ENCODE measurements at regions not wholly inside any gene's neighbourhood (a gene's known extent, or its start where the extent isn't known, plus 50 kb on each side); places are given as distances from the start of the nearest gene placed in this dataset.

DNA sequence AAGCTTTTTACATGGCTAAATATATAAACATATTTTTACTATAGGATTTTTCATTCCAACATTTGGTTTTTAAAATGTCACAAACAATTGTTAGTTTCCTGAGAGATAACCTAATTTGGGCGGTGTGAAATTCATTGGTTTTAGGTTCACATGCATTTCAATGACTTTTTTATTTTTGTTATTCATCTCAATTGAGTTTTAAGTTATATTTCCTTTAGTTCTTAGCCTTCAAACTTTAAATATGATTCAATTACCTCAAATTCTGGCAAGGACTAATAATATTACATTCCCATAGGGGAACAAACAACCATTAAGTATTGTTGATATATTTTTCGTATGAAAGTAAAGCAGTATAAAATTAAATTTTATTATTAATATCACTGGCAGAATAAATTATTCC is 265.3 kb downstream of the SLITRK6 start:
- no peaks in the 10 kb centered on the region for H3K4me1 ChIP-seq (ENCODE audit: low read length)
- H3K79me2 ChIP-seq (ENCODE audit: low read length) = no peaks in the 10 kb centered on the region
- no peak overlapping the region for H3K27ac ChIP-seq (ENCODE audit: low read length)
- H3K9ac ChIP-seq (ENCODE audit: low read length) = no peak overlapping the region
- H3K36me3 ChIP-seq (replicated peaks; ENCODE audit: low read depth, low read length) = no peaks in the 10 kb centered on the region
- no peak overlapping the region for H3K4me2 ChIP-seq (ENCODE audit: low read length)
- H3K4me3 ChIP-seq (ENCODE audit: low read length) = no peak overlapping the region
- H3K9me3 ChIP-seq (ENCODE audit: insufficient read depth, low read length) = no peaks in the 10 kb centered on the region
- TF ChIP-seq, protein P1, sequence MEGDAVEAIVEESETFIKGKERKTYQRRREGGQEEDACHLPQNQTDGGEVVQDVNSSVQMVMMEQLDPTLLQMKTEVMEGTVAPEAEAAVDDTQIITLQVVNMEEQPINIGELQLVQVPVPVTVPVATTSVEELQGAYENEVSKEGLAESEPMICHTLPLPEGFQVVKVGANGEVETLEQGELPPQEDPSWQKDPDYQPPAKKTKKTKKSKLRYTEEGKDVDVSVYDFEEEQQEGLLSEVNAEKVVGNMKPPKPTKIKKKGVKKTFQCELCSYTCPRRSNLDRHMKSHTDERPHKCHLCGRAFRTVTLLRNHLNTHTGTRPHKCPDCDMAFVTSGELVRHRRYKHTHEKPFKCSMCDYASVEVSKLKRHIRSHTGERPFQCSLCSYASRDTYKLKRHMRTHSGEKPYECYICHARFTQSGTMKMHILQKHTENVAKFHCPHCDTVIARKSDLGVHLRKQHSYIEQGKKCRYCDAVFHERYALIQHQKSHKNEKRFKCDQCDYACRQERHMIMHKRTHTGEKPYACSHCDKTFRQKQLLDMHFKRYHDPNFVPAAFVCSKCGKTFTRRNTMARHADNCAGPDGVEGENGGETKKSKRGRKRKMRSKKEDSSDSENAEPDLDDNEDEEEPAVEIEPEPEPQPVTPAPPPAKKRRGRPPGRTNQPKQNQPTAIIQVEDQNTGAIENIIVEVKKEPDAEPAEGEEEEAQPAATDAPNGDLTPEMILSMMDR (IDR thresholded peaks at IDR 0.05; ENCODE audit: low read depth, low read length) = no peak
- TF ChIP-seq EZH2phosphoT487 (IDR thresholded peaks at IDR 0.05; ENCODE audit: low read depth) = no peak
- no peaks in the 10 kb centered on the region for H4K20me1 ChIP-seq (ENCODE audit: insufficient read depth, low read length)
- H2AFZ ChIP-seq (ENCODE audit: low read depth, low read length) = no peak overlapping the region
- H3K27me3 ChIP-seq (ENCODE audit: low read depth, low read length) = no peaks in the 10 kb centered on the region

DNA sequence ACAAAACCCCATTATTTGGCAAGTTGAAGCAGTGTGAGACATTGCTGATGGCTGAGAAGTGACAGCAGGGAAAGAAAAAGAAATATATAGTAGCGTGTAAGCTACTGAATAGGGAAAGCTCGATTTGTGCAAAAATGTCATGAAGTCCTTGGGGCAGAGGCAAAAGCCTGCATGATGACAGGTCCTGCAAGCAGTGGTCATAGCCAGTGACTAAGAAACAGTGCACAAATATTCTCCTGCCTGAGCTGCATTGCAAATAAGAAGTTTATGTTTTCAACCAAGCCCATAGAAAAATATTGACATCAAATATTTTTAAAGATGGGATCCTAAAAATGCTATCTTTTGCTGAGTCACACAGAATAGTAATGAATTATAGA is 270.0 kb downstream of the SLITRK6 start:
- no peak overlapping the region for H3K4me3 ChIP-seq (ENCODE audit: low read length)
- no peaks in the 10 kb centered on the region for H4K20me1 ChIP-seq (ENCODE audit: insufficient read depth, low read length)
- no peaks in the 10 kb centered on the region for H3K4me1 ChIP-seq (ENCODE audit: low read length)
- no peak for TF ChIP-seq EZH2phosphoT487 (IDR thresholded peaks at IDR 0.05; ENCODE audit: low read depth)
- TF ChIP-seq, protein P1 (IDR thresholded peaks at IDR 0.05; ENCODE audit: low read depth, low read length) = no peak
- H3K79me2 ChIP-seq (ENCODE audit: low read length) = no peaks in the 10 kb centered on the region
- H3K27ac ChIP-seq (ENCODE audit: low read length) = no peak overlapping the region
- no peak overlapping the region for H3K9ac ChIP-seq (ENCODE audit: low read length)
- no peak overlapping the region for H2AFZ ChIP-seq (ENCODE audit: low read depth, low read length)
- no peaks in the 10 kb centered on the region for H3K9me3 ChIP-seq (ENCODE audit: insufficient read depth, low read length)
- no peaks in the 10 kb centered on the region for H3K36me3 ChIP-seq (replicated peaks; ENCODE audit: low read depth, low read length)
- no peak overlapping the region for H3K4me2 ChIP-seq (ENCODE audit: low read length)
- no peaks in the 10 kb centered on the region for H3K27me3 ChIP-seq (ENCODE audit: low read depth, low read length)

DNA sequence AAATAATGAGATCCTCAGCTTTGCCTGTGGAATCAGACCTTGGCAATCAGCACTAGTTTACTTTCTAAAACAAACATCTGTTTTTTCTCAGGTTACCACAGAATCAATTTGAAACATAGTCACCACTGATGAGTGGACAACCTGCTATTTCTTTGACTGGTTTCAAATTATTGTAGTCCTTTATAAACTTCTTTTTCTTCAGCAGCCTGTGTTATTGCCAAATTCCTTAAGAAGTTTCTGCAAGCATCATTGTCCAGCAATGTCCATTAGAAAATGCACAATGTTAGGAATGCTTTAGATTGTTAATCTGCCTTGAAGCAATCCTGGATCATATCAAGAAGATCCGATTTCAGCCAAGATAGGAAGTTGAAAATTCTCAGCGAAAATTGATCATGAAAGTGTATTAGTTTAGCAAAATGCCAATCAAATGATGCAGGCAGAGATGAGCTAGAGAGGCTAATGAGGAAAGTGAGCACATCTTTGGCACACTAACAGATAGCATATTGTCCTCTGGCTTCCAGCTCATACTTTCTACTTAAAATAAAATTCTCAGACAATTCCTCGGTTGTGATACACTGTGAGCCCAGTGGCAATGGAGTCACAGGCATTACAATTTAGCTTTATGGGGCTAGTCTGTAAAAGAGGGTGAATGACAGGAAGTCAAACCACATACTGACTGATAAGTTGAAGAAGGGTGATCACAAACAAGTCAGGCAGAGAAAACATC is 270.6 kb downstream of the SLITRK6 start:
- Histone ChIP-seq H3K36me3 (replicated peaks; ENCODE audit: low read depth, low read length) (no peaks in the 10 kb centered on the region), H3K4me2 (ENCODE audit: low read length) (no peak overlapping the region), H3K9ac (ENCODE audit: low read length) (no peak overlapping the region), H2AFZ (ENCODE audit: low read depth, low read length) (no peak overlapping the region), H3K27me3 (ENCODE audit: low read depth, low read length) (no peaks in the 10 kb centered on the region), H3K27ac (ENCODE audit: low read length) (no peak overlapping the region), H3K4me3 (ENCODE audit: low read length) (no peak overlapping the region), H3K4me1 (ENCODE audit: low read length) (no peaks in the 10 kb centered on the region), H3K79me2 (ENCODE audit: low read length) (no peaks in the 10 kb centered on the region), H3K9me3 (ENCODE audit: insufficient read depth, low read length) (no peaks in the 10 kb centered on the region), H4K20me1 (ENCODE audit: insufficient read depth, low read length) (no peaks in the 10 kb centered on the region)
- TF ChIP-seq EZH2phosphoT487 (IDR thresholded peaks at IDR 0.05; ENCODE audit: low read depth) = no peak
- TF ChIP-seq, protein P1 (IDR thresholded peaks at IDR 0.05; ENCODE audit: low read depth, low read length) = no peak

DNA sequence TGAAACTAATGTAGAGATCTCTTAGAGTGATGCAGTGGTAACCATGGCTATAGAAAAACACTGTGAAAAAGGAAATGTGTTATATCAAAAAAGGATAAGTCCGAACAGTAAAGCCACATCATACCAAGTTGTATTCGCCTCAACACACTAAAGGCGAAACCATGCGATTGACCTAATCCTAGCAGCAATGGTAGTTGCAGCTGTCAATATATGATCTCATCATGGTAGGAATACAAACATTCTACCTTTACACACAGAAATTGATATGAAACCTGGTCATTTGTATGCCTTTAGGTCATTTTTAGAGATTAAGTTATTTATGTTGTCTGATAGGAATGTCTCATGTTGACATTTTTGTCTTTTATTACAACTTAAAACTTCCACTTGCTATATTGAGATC is 271.9 kb downstream of the SLITRK6 start:
- H3K4me1 ChIP-seq (ENCODE audit: low read length) = no peaks in the 10 kb centered on the region
- TF ChIP-seq, protein P1 (IDR thresholded peaks at IDR 0.05; ENCODE audit: low read depth, low read length) = no peak
- no peak for TF ChIP-seq EZH2phosphoT487 (IDR thresholded peaks at IDR 0.05; ENCODE audit: low read depth)
- no peaks in the 10 kb centered on the region for H4K20me1 ChIP-seq (ENCODE audit: insufficient read depth, low read length)
- no peaks in the 10 kb centered on the region for H3K36me3 ChIP-seq (replicated peaks; ENCODE audit: low read depth, low read length)
- H2AFZ ChIP-seq (ENCODE audit: low read depth, low read length) = no peak overlapping the region
- no peak overlapping the region for H3K9ac ChIP-seq (ENCODE audit: low read length)
- H3K79me2 ChIP-seq (ENCODE audit: low read length) = no peaks in the 10 kb centered on the region
- H3K4me2 ChIP-seq (ENCODE audit: low read length) = no peak overlapping the region
- no peak overlapping the region for H3K4me3 ChIP-seq (ENCODE audit: low read length)
- H3K27ac ChIP-seq (ENCODE audit: low read length) = no peak overlapping the region
- H3K27me3 ChIP-seq (ENCODE audit: low read depth, low read length) = no peaks in the 10 kb centered on the region
- H3K9me3 ChIP-seq (ENCODE audit: insufficient read depth, low read length) = no peaks in the 10 kb centered on the region
